ENCODE measurements at regions not wholly inside any gene's neighbourhood (a gene's known extent, or its start where the extent isn't known, plus 50 kb on each side); places are given as distances from the start of the nearest gene placed in this dataset.
A peak's percentile ranks its signal among the peaks of the same experiment; 100 is the strongest.
"Not testable (repeated sequence)": the region's sequence is repeated elsewhere in the genome, so short reads cannot be mapped to it uniquely, and the experiment has no call there.

GRCh38 chr15:77863491-77864105 is 213.9 kb downstream of the TBC1D2B start:
- WGBS, 2 donors, result 83 to 84% methylated on average over 12 of the region's 12 CpGs
- Histone ChIP-seq H3K27me3 (ENCODE audit: control insufficient read depth in 3 of 3, insufficient read depth in 3 of 3, low read length in 2 of 3) (no peaks in the 10 kb centered on the region), H3K9me3 (ENCODE audit: control insufficient read depth in 4 of 4, insufficient read depth in 3 of 4, low read length in 3 of 4) (peaks cover 0 to 2% (median 0%) of the 10 kb centered on the region in 4 donors), H3K4me3 (no peak overlapping the region), H3K27ac (ENCODE audit: low read depth in 1 of 2, low read length in 1 of 2) (no peak overlapping the region), H3K36me3 (ENCODE audit: control insufficient read depth in 4 of 4, insufficient read depth in 4 of 4, low read length in 4 of 4) (no peaks in the 10 kb centered on the region), H3K9ac (ENCODE audit: insufficient read depth in 1 of 2, low read length in 2 of 2) (no peak overlapping the region), H3K4me1 (ENCODE audit: control insufficient read depth in 5 of 5, insufficient read depth in 5 of 5, low read length in 5 of 5) (no peaks in the 10 kb centered on the region)
- no peak for TF ChIP-seq CTCF (IDR thresholded peaks at IDR 0.05; ENCODE audit: control extremely low read depth, extremely low read depth)
- DNase-seq (no peak), ATAC-seq (ENCODE audit: insufficient read depth, low FRiP score) (no peak)

- Histone ChIP-seq H3K27ac (ENCODE audit: low read depth in 1 of 2, low read length in 1 of 2) (no peak overlapping the region), H3K36me3 (ENCODE audit: control insufficient read depth in 4 of 4, insufficient read depth in 4 of 4, low read length in 4 of 4) (no peaks in the 10 kb centered on the region), H3K4me1 (ENCODE audit: control insufficient read depth in 5 of 5, insufficient read depth in 5 of 5, low read length in 5 of 5) (no peaks in the 10 kb centered on the region), H3K27me3 (ENCODE audit: control insufficient read depth in 3 of 3, insufficient read depth in 3 of 3, low read length in 2 of 3) (no peaks in the 10 kb centered on the region), H3K9me3 (ENCODE audit: control insufficient read depth in 4 of 4, insufficient read depth in 3 of 4, low read length in 3 of 4) (peaks cover 0 to 2% (median 0%) of the 10 kb centered on the region in 4 donors), H3K4me3 (no peak overlapping the region), H3K9ac (ENCODE audit: insufficient read depth in 1 of 2, low read length in 2 of 2) (no peak overlapping the region)
- DNase-seq, result no peak
- TF ChIP-seq CTCF (IDR thresholded peaks at IDR 0.05; ENCODE audit: control extremely low read depth, extremely low read depth), result no peak
- WGBS, 2 donors, result 81 to 86% methylated on average over 13 of the region's 13 CpGs
- no peak for ATAC-seq (ENCODE audit: insufficient read depth, low FRiP score)
Observed at GRCh38 chr15:77862651-77863104, 214.8 kb downstream of the TBC1D2B start.

- not testable (repeated sequence) for DNase-seq; H3K4me1 ChIP-seq (ENCODE audit: control insufficient read depth in 5 of 5, insufficient read depth in 5 of 5, low read length in 5 of 5); H3K27ac ChIP-seq (ENCODE audit: low read depth in 1 of 2, low read length in 1 of 2); H3K4me3 ChIP-seq; ATAC-seq (ENCODE audit: insufficient read depth, low FRiP score); H3K36me3 ChIP-seq (ENCODE audit: control insufficient read depth in 4 of 4, insufficient read depth in 4 of 4, low read length in 4 of 4); H3K9me3 ChIP-seq (ENCODE audit: control insufficient read depth in 4 of 4, insufficient read depth in 3 of 4, low read length in 3 of 4); H3K9ac ChIP-seq (ENCODE audit: insufficient read depth in 1 of 2, low read length in 2 of 2); H3K27me3 ChIP-seq (ENCODE audit: control insufficient read depth in 3 of 3, insufficient read depth in 3 of 3, low read length in 2 of 3)
- WGBS, 2 donors, result 79 to 89% methylated on average over 9 to 10 of the region's 10 CpGs
Observed at GRCh38 chr15:77861997-77862635, 215.4 kb downstream of the TBC1D2B start.

- H3K36me3 ChIP-seq (ENCODE audit: control insufficient read depth in 4 of 4, insufficient read depth in 4 of 4, low read length in 4 of 4), result no peaks in the 10 kb centered on the region
- no peak overlapping the region for H3K4me3 ChIP-seq
- H3K9me3 ChIP-seq (ENCODE audit: control insufficient read depth in 4 of 4, insufficient read depth in 3 of 4, low read length in 3 of 4), result peaks cover 0 to 2% (median 0%) of the 10 kb centered on the region in 4 donors
- peak in 1 of 3 donors; percentile 13 for DNase-seq
- 78 to 79% methylated on average over 10 of the region's 10 CpGs for WGBS, 2 donors
- H3K4me1 ChIP-seq (ENCODE audit: control insufficient read depth in 5 of 5, insufficient read depth in 5 of 5, low read length in 5 of 5), result no peaks in the 10 kb centered on the region
- no peak for TF ChIP-seq CTCF (IDR thresholded peaks at IDR 0.05; ENCODE audit: control extremely low read depth, extremely low read depth)
- H3K9ac ChIP-seq (ENCODE audit: insufficient read depth in 1 of 2, low read length in 2 of 2), result no peak overlapping the region
- H3K27me3 ChIP-seq (ENCODE audit: control insufficient read depth in 3 of 3, insufficient read depth in 3 of 3, low read length in 2 of 3), result no peaks in the 10 kb centered on the region
- ATAC-seq (ENCODE audit: insufficient read depth, low FRiP score), result no peak
- no peak overlapping the region for H3K27ac ChIP-seq (ENCODE audit: low read depth in 1 of 2, low read length in 1 of 2)
Observed at GRCh38 chr15:77860071-77860691, 217.3 kb downstream of the TBC1D2B start.
